Naive thymus-derived CD4-positive, alpha-beta T cell (primary cell): ENCODE measurements at regions not wholly inside any gene's neighbourhood (a gene's known extent, or its start where the extent isn't known, plus 50 kb on each side); places are given as distances from the start of the nearest gene placed in this dataset.

ENCODE experiments used
- ATAC-seq: fragments of 150-1000 bp; cut with Tn5 transposase; 2 replicates; pipeline ENCODE4 v1.10.0; 2021; ENCODE audit warnings: mild to moderate bottlenecking, moderate library complexity
- CTCF ChIA-PET: fragments of 350-600 bp; sonication (Branson Sonifier 250); formaldehyde crosslinking; loops from one replicate; lab custom pipeline; 2021; ENCODE audit warnings: antibody characterized with exemption; lab: Charles Lee
- POLR2A ChIA-PET: fragments of 350-600 bp; sonication (Branson Sonifier 250); formaldehyde crosslinking; loops from one replicate; lab custom pipeline; 2021; ENCODE audit warnings: antibody characterized with exemption, inconsistent platforms; lab: Charles Lee
- DNase-seq, 9 donors: peaks; one replicate each; pipeline versions ENCODE4 v3.0.0 to v3.0.0-alpha.2; 2020 to 2022; ENCODE audit warnings: mixed read lengths in 1 of 9
- H3K27ac ChIP-seq: one replicate; pipeline ENCODE4 v1.7.0; 2013; ENCODE audit warnings: mild to moderate bottlenecking, low read depth, low read length, moderate library complexity
- H3K27me3 ChIP-seq, 2 donors: one replicate each; pipeline ENCODE4 v1.7.0; 2013; ENCODE audit warnings: low read length in 2 of 2, mild to moderate bottlenecking in 2 of 2, moderate library complexity in 2 of 2; ENCODE audit not compliant: control insufficient read depth in 2 of 2, insufficient read depth in 2 of 2
- H3K36me3 ChIP-seq, 3 experiments: 1 replicate in 2 of 3; 2 replicates in 1 of 3; pipeline ENCODE4 v1.7.0; 2013; ENCODE audit warnings: low read length in 3 of 3, mild to moderate bottlenecking in 3 of 3, moderate library complexity in 1 of 3; ENCODE audit not compliant: insufficient read depth in 3 of 3, control insufficient read depth in 2 of 3
- H3K4me1 ChIP-seq, 2 donors: one replicate each; pipeline ENCODE4 v1.7.0; 2013; ENCODE audit warnings: low read length in 2 of 2, mild to moderate bottlenecking in 2 of 2, moderate library complexity in 1 of 2; ENCODE audit not compliant: control insufficient read depth in 2 of 2, insufficient read depth in 2 of 2
- H3K4me3 ChIP-seq: 2 replicates; pipeline ENCODE4 v1.7.0; 2013; ENCODE audit warnings: mild to moderate bottlenecking, low read length
- H3K9me3 ChIP-seq, 3 experiments: 1 replicate in 2 of 3; 2 replicates in 1 of 3; pipeline ENCODE4 v1.7.0; 2013; ENCODE audit warnings: low read length in 3 of 3; ENCODE audit not compliant: control insufficient read depth in 2 of 3
- H3K27ac Mint-ChIP-seq, 9 donors: one replicate each; pipeline ENCODE4 v1.8.0; 2020 to 2022; ENCODE audit warnings: mixed read lengths in 9 of 9, mild to moderate bottlenecking in 8 of 9, moderate library complexity in 5 of 9, inconsistent platforms in 2 of 9
- H3K27me3 Mint-ChIP-seq, 5 donors: one replicate each; pipeline ENCODE4 v1.8.0; 2021 to 2022; ENCODE audit warnings: mixed read lengths in 5 of 5, mild to moderate bottlenecking in 1 of 5
- H3K36me3 Mint-ChIP-seq, 5 donors: one replicate each; pipeline ENCODE4 v1.8.0; 2020 to 2022; ENCODE audit warnings: mixed read lengths in 5 of 5, mild to moderate bottlenecking in 3 of 5, inconsistent platforms in 1 of 5
- H3K4me1 Mint-ChIP-seq, 7 donors: one replicate each; pipeline ENCODE4 v1.8.0; 2020 to 2022; ENCODE audit warnings: mixed read lengths in 7 of 7, mild to moderate bottlenecking in 3 of 7, inconsistent platforms in 1 of 7
- H3K4me3 Mint-ChIP-seq, 10 donors: one replicate each; pipeline ENCODE4 v1.8.0; 2020 to 2022; ENCODE audit warnings: mild to moderate bottlenecking in 10 of 10, mixed read lengths in 10 of 10, moderate library complexity in 6 of 10, inconsistent platforms in 2 of 10
- H3K9me3 Mint-ChIP-seq, 11 donors: one replicate each; pipeline ENCODE4 v1.8.0; 2020 to 2022; ENCODE audit warnings: mixed read lengths in 11 of 11, mild to moderate bottlenecking in 4 of 11, inconsistent platforms in 1 of 11, moderate library complexity in 1 of 11
- intact Hi-C, 2 donors: fragments of 100-400 bp; cut with micrococcal nuclease; formaldehyde crosslinking; loops; one replicate each; pipeline ENCODE4 v1.15.1; 2023

- H3K9me3 ChIP-seq: no peaks in the 10 kb centered on the region
- no peaks in the 10 kb centered on the region for H3K27me3 ChIP-seq
- intact Hi-C loops: no loop called here
- DNase-seq (no peak), ATAC-seq (no peak)
- no peak overlapping the region for H3K27ac Mint-ChIP-seq
- no peak overlapping the region for H3K4me3 ChIP-seq
- POLR2A ChIA-PET: no interaction called here
- no peaks in the 10 kb centered on the region for H3K4me1 Mint-ChIP-seq
- H3K27me3 Mint-ChIP-seq: peaks cover 0 to 31% (median 8%) of the 10 kb centered on the region in 5 donors
- no peak overlapping the region for H3K27ac ChIP-seq
- no peaks in the 10 kb centered on the region for H3K4me1 ChIP-seq
- H3K36me3 ChIP-seq: no peaks in the 10 kb centered on the region
- no peaks in the 10 kb centered on the region for H3K36me3 Mint-ChIP-seq
- H3K9me3 Mint-ChIP-seq: peaks cover 0 to 3% (median 0%) of the 10 kb centered on the region in 11 donors
- CTCF ChIA-PET: no interaction called here
- no peak overlapping the region for H3K4me3 Mint-ChIP-seq
Observed at GRCh38 chr13:76503291-76503690, 382.9 kb downstream of the KCTD12 start.

GRCh38 chr13:76500894-76501293 is 385.3 kb downstream of the KCTD12 start:
- Histone ChIP-seq H3K27ac (no peak overlapping the region), H3K27me3 (no peaks in the 10 kb centered on the region), H3K9me3 (no peaks in the 10 kb centered on the region), H3K36me3 (no peaks in the 10 kb centered on the region), H3K4me3 (no peak overlapping the region), H3K4me1 (no peaks in the 10 kb centered on the region)
- intact Hi-C loops: no loop called here
- ChIA-PET CTCF (interaction anchor here (0.6 kb wide), 1 partner anchor 403 kb away, joined by 3 read pairs; no protein-coding TSS in a partner anchor), POLR2A (no interaction called here)
- H3K4me3 Mint-ChIP-seq: no peak overlapping the region
- H3K27me3 Mint-ChIP-seq: peaks cover 3 to 22% (median 18%) of the 10 kb centered on the region in 5 donors
- H3K36me3 Mint-ChIP-seq: no peaks in the 10 kb centered on the region
- DNase-seq (no peak), ATAC-seq (no peak)
- peaks cover 0 to 3% (median 0%) of the 10 kb centered on the region in 11 donors for H3K9me3 Mint-ChIP-seq
- H3K4me1 Mint-ChIP-seq: no peaks in the 10 kb centered on the region
- H3K27ac Mint-ChIP-seq: no peak overlapping the region

- Histone ChIP-seq H3K9me3 (no peaks in the 10 kb centered on the region), H3K27me3 (no peaks in the 10 kb centered on the region), H3K4me1 (no peaks in the 10 kb centered on the region), H3K27ac (no peak overlapping the region), H3K36me3 (no peaks in the 10 kb centered on the region), H3K4me3 (no peak overlapping the region)
- Mint-ChIP-seq H3K27ac (no peak overlapping the region), H3K4me3 (no peak overlapping the region), H3K9me3 (peaks cover 0 to 3% (median 0%) of the 10 kb centered on the region in 11 donors), H3K4me1 (no peaks in the 10 kb centered on the region), H3K27me3 (peaks cover 3 to 18% (median 13%) of the 10 kb centered on the region in 5 donors), H3K36me3 (no peaks in the 10 kb centered on the region)
- CTCF ChIA-PET: no interaction called here
- DNase-seq (no peak), ATAC-seq (no peak)
- intact Hi-C loops: no loop called here
- POLR2A ChIA-PET: no interaction called here
Observed at GRCh38 chr13:76499891-76500290, 386.3 kb downstream of the KCTD12 start.

- H3K4me3 Mint-ChIP-seq: no peak overlapping the region
- H3K4me1 ChIP-seq: no peaks in the 10 kb centered on the region
- no peak overlapping the region for H3K27ac ChIP-seq
- intact Hi-C loops: no loop called here
- H3K9me3 ChIP-seq: no peaks in the 10 kb centered on the region
- H3K9me3 Mint-ChIP-seq: no peaks in the 10 kb centered on the region
- no peaks in the 10 kb centered on the region for H3K36me3 Mint-ChIP-seq
- no peak overlapping the region for H3K4me3 ChIP-seq
- no peaks in the 10 kb centered on the region for H3K4me1 Mint-ChIP-seq
- ATAC-seq: no peak
- H3K36me3 ChIP-seq: no peaks in the 10 kb centered on the region
- peaks cover 0 to 39% (median 11%) of the 10 kb centered on the region in 5 donors for H3K27me3 Mint-ChIP-seq
- POLR2A ChIA-PET: no interaction called here
- no peak for DNase-seq
- no peak overlapping the region for H3K27ac Mint-ChIP-seq
- CTCF ChIA-PET: no interaction called here
- H3K27me3 ChIP-seq: no peaks in the 10 kb centered on the region
Observed at GRCh38 chr13:76489274-76489673, 396.9 kb downstream of the KCTD12 start.

GRCh38 chr13:76481738-76482137 is 404.5 kb downstream of the KCTD12 start:
- ChIA-PET CTCF (no interaction called here), POLR2A (no interaction called here)
- Mint-ChIP-seq H3K4me1 (no peaks in the 10 kb centered on the region), H3K4me3 (no peak overlapping the region), H3K27ac (no peak overlapping the region), H3K9me3 (no peaks in the 10 kb centered on the region), H3K27me3 (peaks cover 0 to 16% (median 6%) of the 10 kb centered on the region in 5 donors), H3K36me3 (no peaks in the 10 kb centered on the region)
- Histone ChIP-seq H3K9me3 (no peaks in the 10 kb centered on the region), H3K4me1 (no peaks in the 10 kb centered on the region), H3K36me3 (no peaks in the 10 kb centered on the region), H3K4me3 (no peak overlapping the region), H3K27me3 (no peaks in the 10 kb centered on the region), H3K27ac (no peak overlapping the region)
- intact Hi-C loops: no loop called here
- DNase-seq (no peak), ATAC-seq (no peak)

GRCh38 chr13:76474966-76475365 is 411.2 kb downstream of the KCTD12 start:
- no peaks in the 10 kb centered on the region for H3K9me3 ChIP-seq
- ChIA-PET CTCF (interaction anchor here (0.9 to 2.5 kb wide), 2 partner anchors 779 to 1117 kb away, joined by 3 to 20 read pairs; no protein-coding TSS in a partner anchor), POLR2A (no interaction called here)
- H3K36me3 Mint-ChIP-seq: no peaks in the 10 kb centered on the region
- H3K9me3 Mint-ChIP-seq: no peaks in the 10 kb centered on the region
- H3K4me1 Mint-ChIP-seq: no peaks in the 10 kb centered on the region
- no peak overlapping the region for H3K27ac Mint-ChIP-seq
- no peaks in the 10 kb centered on the region for H3K4me1 ChIP-seq
- peaks cover 6 to 31% (median 7%) of the 10 kb centered on the region in 5 donors for H3K27me3 Mint-ChIP-seq
- no peaks in the 10 kb centered on the region for H3K36me3 ChIP-seq
- ATAC-seq: no peak
- intact Hi-C loops: loop anchor here in 1 of 2 donors (5.0 to 10.0 kb wide), 2 partner anchors 803 to 1100 kb away; no protein-coding TSS in a partner anchor
- no peak overlapping the region for H3K4me3 Mint-ChIP-seq
- no peak for DNase-seq
- no peaks in the 10 kb centered on the region for H3K27me3 ChIP-seq
- H3K4me3 ChIP-seq: no peak overlapping the region
- no peak overlapping the region for H3K27ac ChIP-seq

- Histone ChIP-seq H3K27ac (no peak overlapping the region), H3K36me3 (no peaks in the 10 kb centered on the region), H3K9me3 (no peaks in the 10 kb centered on the region), H3K27me3 (no peaks in the 10 kb centered on the region), H3K4me1 (no peaks in the 10 kb centered on the region), H3K4me3 (no peak overlapping the region)
- DNase-seq (no peak), ATAC-seq (no peak)
- Mint-ChIP-seq H3K36me3 (no peaks in the 10 kb centered on the region), H3K27me3 (peaks cover 6 to 31% (median 7%) of the 10 kb centered on the region in 5 donors), H3K4me1 (no peaks in the 10 kb centered on the region), H3K9me3 (no peaks in the 10 kb centered on the region), H3K27ac (no peak overlapping the region), H3K4me3 (no peak overlapping the region)
- ChIA-PET POLR2A (interaction anchor here (1.0 kb wide), 1 partner anchor 34 kb away, joined by 3 read pairs; no protein-coding TSS in a partner anchor), CTCF (interaction anchor here (0.6 to 2.5 kb wide), 8 partner anchors 13 to 1353 kb away, joined by 3 to 20 read pairs (median 3); no protein-coding TSS in a partner anchor)
- intact Hi-C loops: loop anchor here in 1 of 2 donors (5.0 to 10.0 kb wide), 2 partner anchors 802 to 1100 kb away; no protein-coding TSS in a partner anchor
Observed at GRCh38 chr13:76474356-76474755, 411.8 kb downstream of the KCTD12 start.
